ENCODE measurements at regions not wholly inside any gene's neighbourhood (a gene's known extent, or its start where the extent isn't known, plus 50 kb on each side); places are given as distances from the start of the nearest gene placed in this dataset.

GRCh38 chr1:184910691-184911091 is 63.6 kb downstream of the NIBAN1 start:
- TF ChIP-seq CTCF (IDR thresholded peaks at IDR 0.05) (no peak), REST (IDR thresholded peaks at IDR 0.05; ENCODE audit: insufficient read depth in 1 of 2, low read depth in 2 of 2, low read length in 1 of 2) (no peak), POLR2AphosphoS5 (IDR thresholded peaks at IDR 0.05; ENCODE audit: low read depth, low read length) (no peak), SIN3A (IDR thresholded peaks at IDR 0.05; ENCODE audit: borderline replicate concordance, insufficient read depth, low read depth, low read length) (no peak), TCF7L2 (IDR thresholded peaks at IDR 0.05; ENCODE audit: low read depth, low read length) (no peak)

All from Panc1 (cell line).